ENCODE measurements at regions not wholly inside any gene's neighbourhood (a gene's known extent, or its start where the extent isn't known, plus 50 kb on each side); places are given as distances from the start of the nearest gene placed in this dataset.
"Not testable (repeated sequence)": the region's sequence is repeated elsewhere in the genome, so short reads cannot be mapped to it uniquely, and the experiment has no call there.

DNA sequence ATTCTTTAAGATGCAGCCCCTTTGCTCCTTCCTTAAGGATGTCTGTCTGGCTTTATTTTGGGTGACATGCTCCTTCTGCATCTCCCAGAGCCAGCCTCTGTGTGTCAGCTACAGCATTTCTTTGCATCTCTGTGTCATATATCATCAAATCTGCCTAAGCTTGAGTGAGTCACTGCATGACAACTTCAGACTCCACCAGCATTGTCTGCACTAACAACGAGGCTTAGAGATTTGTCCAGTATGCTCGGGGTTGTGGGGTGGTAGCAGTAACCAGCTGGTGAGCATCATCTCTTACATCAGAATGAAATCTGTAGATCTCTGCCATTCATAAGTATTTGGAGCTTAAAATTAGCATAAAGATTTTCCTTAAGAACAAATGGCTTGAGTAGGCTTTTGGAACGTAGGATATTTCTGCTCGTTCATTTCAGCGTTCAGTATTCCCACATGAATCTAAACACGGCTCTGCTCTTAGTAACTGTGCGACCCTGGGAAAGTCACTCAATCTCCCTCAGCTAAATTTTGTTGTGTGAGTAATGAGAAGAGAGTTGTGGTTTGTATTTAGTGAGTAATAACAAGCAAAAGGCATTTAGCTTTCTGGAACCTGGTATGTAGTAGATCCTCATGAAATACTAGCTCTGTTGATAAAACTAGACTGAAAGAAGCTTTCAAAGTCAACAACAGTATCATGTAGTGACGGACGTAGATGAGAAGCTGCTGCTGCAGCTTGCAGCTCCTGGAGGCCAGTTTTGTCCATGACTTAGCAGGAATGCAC, 137.8 kb upstream of the DUSP22 start:
- H3K36me3 ChIP-seq (ENCODE audit: insufficient read depth, low read length); DNase-seq (ENCODE audit: low spot score); H3K9me2 ChIP-seq (ENCODE audit: insufficient read depth, low read length); intact Hi-C loops (cut with micrococcal nuclease; ENCODE audit: unreplicated experiment); H3K9me3 ChIP-seq (ENCODE audit: low read length); H2AFZ ChIP-seq (ENCODE audit: low read length); H3K4me3 ChIP-seq (ENCODE audit: low read depth, low read length, poor library complexity, severe bottlenecking); H4K20me1 ChIP-seq (ENCODE audit: insufficient read depth, low read length); H3K27ac ChIP-seq (ENCODE audit: low read depth, low read length, poor library complexity, severe bottlenecking); BruUV-seq (replicated peaks); H3K79me2 ChIP-seq (ENCODE audit: insufficient read depth, low read depth, low read length); H3K4me2 ChIP-seq (ENCODE audit: low read length): not testable (repeated sequence)
- ChIA-PET CTCF (ENCODE audit: unreplicated experiment) (interaction anchor here (0.5 to 1.1 kb wide), 2 partner anchors 13 to 397 kb away, joined by 3 read pairs; no protein-coding TSS in a partner anchor), POLR2A (interaction anchor here (0.9 kb wide), 1 partner anchor 23 kb away, joined by 4 read pairs; no protein-coding TSS in a partner anchor)
- H3K4me1 ChIP-seq (ENCODE audit: insufficient read depth, low read length, poor library complexity, severe bottlenecking): peaks cover 11% of the 10 kb centered on the region

DNA sequence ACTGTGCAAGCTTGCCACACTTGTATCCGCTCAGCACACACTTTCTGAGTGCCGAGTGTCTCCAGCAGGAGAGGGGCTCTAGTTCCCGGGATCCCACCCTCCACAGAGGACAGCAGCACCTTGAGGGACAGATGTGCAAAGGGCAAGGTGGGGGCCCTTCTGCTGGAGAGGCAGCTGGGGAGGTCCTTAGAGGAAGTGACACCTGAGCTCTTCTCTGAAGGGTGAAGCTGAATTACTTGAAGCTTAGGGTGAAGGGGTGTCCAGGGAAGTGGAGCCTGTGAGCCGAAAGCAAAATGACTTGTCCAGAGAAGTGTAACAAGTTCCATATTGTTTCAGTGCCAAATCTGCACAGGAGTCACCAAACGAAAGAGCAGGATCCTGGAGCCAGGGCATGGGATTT, 136.3 kb upstream of the DUSP22 start:
- Histone ChIP-seq H3K9me2 (ENCODE audit: insufficient read depth, low read length) (no peaks in the 10 kb centered on the region), H3K79me2 (ENCODE audit: insufficient read depth, low read depth, low read length) (no peaks in the 10 kb centered on the region), H2AFZ (ENCODE audit: low read length) (no peak overlapping the region), H4K20me1 (ENCODE audit: insufficient read depth, low read length) (no peaks in the 10 kb centered on the region), H3K4me1 (ENCODE audit: insufficient read depth, low read length, poor library complexity, severe bottlenecking) (peaks cover 11% of the 10 kb centered on the region), H3K27ac (ENCODE audit: low read depth, low read length, poor library complexity, severe bottlenecking) (no peak overlapping the region), H3K4me2 (ENCODE audit: low read length) (no peak overlapping the region), H3K36me3 (ENCODE audit: insufficient read depth, low read length) (no peaks in the 10 kb centered on the region), H3K4me3 (ENCODE audit: low read depth, low read length, poor library complexity, severe bottlenecking) (no peak overlapping the region), H3K9me3 (ENCODE audit: low read length) (no peaks in the 10 kb centered on the region)
- intact Hi-C loops (cut with micrococcal nuclease; ENCODE audit: unreplicated experiment): no loop called here
- POLR2A ChIA-PET: interaction anchor here (0.8 to 1.1 kb wide), 2 partner anchors 11 to 28 kb away, joined by 3 to 6 read pairs; no protein-coding TSS in a partner anchor
- DNase-seq (ENCODE audit: low spot score): no peak
- no TSS peak for BruUV-seq (replicated peaks)
- CTCF ChIA-PET (ENCODE audit: unreplicated experiment): interaction anchor here (1.1 kb wide), 1 partner anchor 395 kb away, joined by 3 read pairs; no protein-coding TSS in a partner anchor
- TF ChIP-seq, protein P1, sequence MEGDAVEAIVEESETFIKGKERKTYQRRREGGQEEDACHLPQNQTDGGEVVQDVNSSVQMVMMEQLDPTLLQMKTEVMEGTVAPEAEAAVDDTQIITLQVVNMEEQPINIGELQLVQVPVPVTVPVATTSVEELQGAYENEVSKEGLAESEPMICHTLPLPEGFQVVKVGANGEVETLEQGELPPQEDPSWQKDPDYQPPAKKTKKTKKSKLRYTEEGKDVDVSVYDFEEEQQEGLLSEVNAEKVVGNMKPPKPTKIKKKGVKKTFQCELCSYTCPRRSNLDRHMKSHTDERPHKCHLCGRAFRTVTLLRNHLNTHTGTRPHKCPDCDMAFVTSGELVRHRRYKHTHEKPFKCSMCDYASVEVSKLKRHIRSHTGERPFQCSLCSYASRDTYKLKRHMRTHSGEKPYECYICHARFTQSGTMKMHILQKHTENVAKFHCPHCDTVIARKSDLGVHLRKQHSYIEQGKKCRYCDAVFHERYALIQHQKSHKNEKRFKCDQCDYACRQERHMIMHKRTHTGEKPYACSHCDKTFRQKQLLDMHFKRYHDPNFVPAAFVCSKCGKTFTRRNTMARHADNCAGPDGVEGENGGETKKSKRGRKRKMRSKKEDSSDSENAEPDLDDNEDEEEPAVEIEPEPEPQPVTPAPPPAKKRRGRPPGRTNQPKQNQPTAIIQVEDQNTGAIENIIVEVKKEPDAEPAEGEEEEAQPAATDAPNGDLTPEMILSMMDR (conservative IDR thresholded peaks at IDR 0.05; ENCODE audit: low read length): no peak
- TF ChIP-seq EZH2phosphoT487 (IDR thresholded peaks at IDR 0.05; ENCODE audit: borderline replicate concordance, low read depth, low read length): no peak

DNA sequence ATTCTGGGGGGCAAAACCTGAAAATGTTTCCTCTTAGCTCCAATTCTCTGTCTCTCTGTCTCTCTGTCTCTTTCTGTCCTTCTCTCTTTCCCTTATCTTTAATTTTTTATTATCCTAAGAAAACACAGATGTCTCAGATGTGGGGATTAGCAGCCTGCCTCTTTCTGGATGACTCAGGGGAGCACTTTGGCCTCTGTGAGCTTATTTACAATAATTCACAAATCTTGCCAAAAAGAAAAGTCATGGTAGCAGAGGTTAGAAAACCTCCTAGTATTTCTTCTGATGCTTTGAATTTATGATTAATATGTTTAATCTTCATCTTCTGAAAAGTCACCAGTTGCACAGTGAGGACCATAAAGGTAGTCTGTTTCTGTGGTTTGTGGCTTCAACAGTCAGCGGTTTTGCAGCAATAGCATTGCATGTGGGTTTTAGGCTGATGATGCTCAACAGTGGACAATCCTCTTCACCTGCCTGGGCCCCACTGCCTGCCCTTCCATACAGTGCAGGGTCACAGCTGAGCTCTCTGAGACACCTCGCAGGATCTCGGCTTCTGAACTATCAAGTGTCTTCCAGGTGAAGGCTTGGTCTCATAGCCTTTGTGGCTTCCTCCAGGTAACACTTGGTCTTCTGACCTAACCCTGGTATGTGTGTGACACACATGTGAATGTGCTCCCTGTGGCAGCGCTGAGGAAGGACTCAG, 135.7 kb upstream of the DUSP22 start:
- H4K20me1 ChIP-seq (ENCODE audit: insufficient read depth, low read length); H3K9me2 ChIP-seq (ENCODE audit: insufficient read depth, low read length); H3K27ac ChIP-seq (ENCODE audit: low read depth, low read length, poor library complexity, severe bottlenecking); H3K79me2 ChIP-seq (ENCODE audit: insufficient read depth, low read depth, low read length); H3K4me2 ChIP-seq (ENCODE audit: low read length); BruUV-seq (replicated peaks); H3K9me3 ChIP-seq (ENCODE audit: low read length); H3K36me3 ChIP-seq (ENCODE audit: insufficient read depth, low read length); H2AFZ ChIP-seq (ENCODE audit: low read length); CTCF ChIA-PET (ENCODE audit: unreplicated experiment); H3K4me3 ChIP-seq (ENCODE audit: low read depth, low read length, poor library complexity, severe bottlenecking); DNase-seq (ENCODE audit: low spot score); intact Hi-C loops (cut with micrococcal nuclease; ENCODE audit: unreplicated experiment): not testable (repeated sequence)
- POLR2A ChIA-PET: interaction anchor here (0.8 to 1.1 kb wide), 2 partner anchors 11 to 28 kb away, joined by 3 to 6 read pairs; no protein-coding TSS in a partner anchor
- peaks cover 11% of the 10 kb centered on the region for H3K4me1 ChIP-seq (ENCODE audit: insufficient read depth, low read length, poor library complexity, severe bottlenecking)
